GM18519 (cell line): ENCODE measurements at regions not wholly inside any gene's neighbourhood (a gene's known extent, or its start where the extent isn't known, plus 50 kb on each side); places are given as distances from the start of the nearest gene placed in this dataset.
"Not testable (repeated sequence)": the region's sequence is repeated elsewhere in the genome, so short reads cannot be mapped to it uniquely, and the experiment has no call there.

Source experiments
- ATAC-seq: cut with Tn5 transposase; IDR thresholded peaks from one replicate; pipeline ENCODE4 v1.9.1; 2021; ENCODE audit warnings: mild to moderate bottlenecking, moderate library complexity; ENCODE audit not compliant: unreplicated experiment, low FRiP score

DNA sequence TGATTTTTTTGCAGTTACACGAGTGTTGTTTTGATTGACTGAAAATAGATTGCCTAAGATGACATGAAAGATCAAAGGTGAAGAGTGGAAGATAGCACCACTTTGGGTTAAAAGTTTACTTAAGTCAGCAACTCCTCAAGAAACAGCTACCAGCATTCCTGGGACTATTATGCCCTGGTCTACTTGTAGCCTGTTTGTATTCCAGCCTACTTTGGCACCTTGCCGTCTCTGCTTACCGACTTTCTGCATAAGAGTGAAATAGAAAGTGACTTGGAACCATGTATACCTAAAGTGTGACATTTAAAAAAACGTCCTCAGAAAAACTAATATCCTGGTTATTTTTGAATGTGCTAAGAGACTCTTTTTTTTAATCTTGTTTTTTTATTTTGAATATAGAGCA is 631.5 kb upstream of the PTBP2 start:
- no peak for ATAC-seq

DNA sequence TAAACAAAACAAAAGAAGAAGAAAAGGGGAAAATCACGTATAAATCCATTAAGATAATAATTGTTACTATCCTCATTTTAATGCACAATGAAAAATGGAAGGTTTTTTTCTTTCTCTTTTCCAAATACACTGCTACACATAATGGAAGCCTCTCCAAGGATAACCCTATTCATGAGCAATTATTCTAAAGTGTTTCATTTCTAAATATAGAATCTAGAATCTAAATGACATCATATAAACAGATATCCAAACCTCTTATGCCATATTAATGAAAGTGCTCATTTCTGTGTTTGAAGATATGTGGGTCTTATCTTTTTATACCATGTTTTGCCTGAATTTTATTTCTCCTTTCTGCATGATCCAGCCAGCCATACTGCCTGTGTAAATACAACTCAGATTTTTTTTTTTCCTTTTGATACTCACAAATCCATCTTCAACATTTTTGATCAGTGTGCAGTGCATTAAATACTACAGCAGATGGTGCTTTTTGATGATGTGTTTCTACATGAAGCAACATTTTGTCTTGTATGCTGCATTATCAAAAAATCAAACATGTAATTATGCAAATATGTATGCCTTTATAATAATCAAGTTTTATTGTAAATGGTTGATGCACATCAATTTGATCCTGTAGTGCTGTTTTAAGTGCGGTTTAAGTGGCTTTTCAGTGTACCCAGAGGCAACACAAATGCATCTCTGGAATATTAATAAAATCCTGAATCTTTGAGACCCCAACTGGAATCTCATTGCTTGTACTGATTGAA is 625.6 kb upstream of the PTBP2 start:
- ATAC-seq, result no peak

- no peak for ATAC-seq
Observed at GRCh38 chr1:96096613-96097321, 624.8 kb upstream of the PTBP2 start.

- no peak for ATAC-seq
Observed at GRCh38 chr1:96104506-96104905, 617.1 kb upstream of the PTBP2 start.

DNA sequence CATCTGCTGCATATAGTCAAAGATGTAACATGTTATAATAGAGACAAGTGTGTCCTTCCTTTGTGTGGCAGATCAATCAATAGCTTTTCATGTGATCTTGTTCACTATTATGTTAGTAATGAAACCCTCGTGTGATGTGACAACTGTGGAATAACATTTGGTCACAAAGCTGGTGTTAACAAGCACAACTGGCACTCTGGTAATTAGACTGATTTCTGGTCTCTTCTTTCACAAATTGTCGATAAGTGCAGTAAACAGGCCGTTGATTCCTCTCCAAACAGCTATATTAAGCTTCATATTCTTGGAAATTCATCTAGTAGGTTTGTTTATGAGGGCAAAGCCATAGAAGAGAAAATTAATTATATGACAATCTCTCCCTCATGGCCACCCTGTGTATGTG is 616.7 kb upstream of the PTBP2 start:
- no peak for ATAC-seq

- ATAC-seq, result no peak
Observed at GRCh38 chr1:96116731-96117130, 604.9 kb upstream of the PTBP2 start.

GRCh38 chr1:96130432-96130831 is 591.2 kb upstream of the PTBP2 start:
- no peak for ATAC-seq

DNA sequence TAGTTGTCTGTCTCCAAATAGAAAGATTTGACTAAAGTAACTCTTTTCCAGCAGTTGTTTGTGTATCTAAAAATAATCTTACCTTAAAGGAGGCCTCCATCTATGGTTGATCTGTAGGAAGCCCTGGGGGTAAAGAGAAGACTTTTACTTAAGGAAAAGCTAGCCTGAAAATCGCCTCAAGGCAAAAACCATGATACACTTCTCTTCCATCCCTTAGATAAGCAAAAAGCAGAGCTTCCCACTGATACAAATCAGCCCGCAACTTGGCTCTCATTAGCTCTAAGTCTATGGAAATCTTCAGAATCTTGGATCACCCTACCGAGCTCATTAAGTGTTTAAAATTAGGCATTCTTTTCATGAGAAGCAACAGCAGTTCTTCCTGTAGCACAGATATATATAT is 576.9 kb upstream of the PTBP2 start:
- no peak for ATAC-seq

DNA sequence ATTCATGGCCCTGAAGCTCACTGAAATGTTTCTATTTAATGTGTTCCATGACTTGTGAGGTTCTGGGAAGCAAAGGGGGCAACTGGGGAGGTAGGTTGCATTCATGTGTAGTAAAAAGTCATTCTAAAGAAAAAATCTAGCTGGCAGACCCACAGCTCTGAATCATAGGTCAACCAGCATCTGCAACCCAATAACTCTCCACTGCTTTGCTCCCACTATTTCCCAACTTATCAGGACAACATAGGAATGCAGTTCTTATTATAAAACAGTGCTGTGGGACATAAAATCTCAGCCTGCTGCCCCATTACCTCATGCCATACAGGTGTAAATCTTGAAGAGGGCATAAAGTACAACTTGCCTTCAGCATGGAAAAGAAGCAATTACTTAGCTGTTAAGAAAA is 576.1 kb upstream of the PTBP2 start:
- ATAC-seq, result no peak

DNA sequence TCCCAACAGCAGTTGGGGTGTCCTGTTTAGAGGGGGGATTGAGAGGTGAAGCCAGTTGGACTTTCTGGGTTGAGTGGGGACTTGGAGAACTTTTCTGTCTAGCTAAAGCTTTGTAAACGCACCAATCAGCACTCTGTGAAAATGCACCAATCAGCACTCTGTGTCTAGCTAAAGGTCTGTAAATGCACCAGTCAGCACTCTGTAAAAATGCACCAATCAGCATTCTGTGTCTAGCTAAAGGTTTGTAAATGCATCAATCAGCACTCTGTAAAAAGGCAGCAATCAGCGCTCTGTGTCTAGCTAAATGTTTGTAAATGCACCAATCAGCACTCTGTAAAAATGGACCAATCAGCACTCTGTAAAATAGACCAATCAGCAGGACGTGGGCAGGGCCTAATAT is 568.6 kb upstream of the PTBP2 start:
- not testable (repeated sequence) for ATAC-seq

- ATAC-seq, result no peak
Observed at GRCh38 chr1:96157101-96157500, 564.5 kb upstream of the PTBP2 start.

DNA sequence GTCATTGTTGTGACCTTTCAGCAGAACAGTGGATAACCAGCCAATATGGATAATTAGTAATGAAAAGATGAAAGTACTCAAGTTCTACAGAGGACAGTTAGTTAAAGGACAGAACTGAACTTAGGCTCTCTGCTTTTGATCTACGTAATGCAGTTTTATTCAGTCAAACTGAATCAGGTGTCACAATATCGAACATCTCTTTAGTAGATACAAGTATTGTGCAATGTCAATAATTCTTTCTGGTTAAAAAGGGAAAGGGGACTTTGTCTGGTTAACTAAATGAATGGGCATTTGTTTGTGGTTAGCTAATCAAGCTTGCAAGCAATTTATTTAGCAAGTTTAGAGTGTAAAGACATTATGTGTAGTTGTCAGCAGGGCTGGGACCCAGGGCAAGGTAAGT is 562.2 kb upstream of the PTBP2 start:
- no peak for ATAC-seq

GRCh38 chr1:96164053-96164452 is 557.5 kb upstream of the PTBP2 start:
- no peak for ATAC-seq

DNA sequence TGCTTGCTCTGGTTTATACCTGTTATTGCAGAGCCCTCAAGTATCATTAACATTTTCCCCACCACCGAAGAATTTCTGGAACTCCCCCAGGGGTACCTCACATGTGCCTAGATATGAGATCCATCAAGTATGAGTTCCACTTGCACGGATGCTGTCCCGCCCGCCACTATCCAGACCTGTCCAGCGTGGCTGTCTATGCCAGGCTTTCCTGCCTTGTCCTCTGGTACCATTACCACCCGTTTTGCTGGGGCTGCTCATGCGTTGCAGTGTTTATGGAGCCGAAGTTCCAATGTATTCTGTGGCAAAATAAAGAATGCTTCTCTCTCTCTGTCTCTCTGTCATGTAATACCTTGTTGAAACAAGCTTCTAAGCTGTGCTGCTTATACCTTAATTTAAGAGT is 543.5 kb upstream of the PTBP2 start:
- no peak for ATAC-seq

DNA sequence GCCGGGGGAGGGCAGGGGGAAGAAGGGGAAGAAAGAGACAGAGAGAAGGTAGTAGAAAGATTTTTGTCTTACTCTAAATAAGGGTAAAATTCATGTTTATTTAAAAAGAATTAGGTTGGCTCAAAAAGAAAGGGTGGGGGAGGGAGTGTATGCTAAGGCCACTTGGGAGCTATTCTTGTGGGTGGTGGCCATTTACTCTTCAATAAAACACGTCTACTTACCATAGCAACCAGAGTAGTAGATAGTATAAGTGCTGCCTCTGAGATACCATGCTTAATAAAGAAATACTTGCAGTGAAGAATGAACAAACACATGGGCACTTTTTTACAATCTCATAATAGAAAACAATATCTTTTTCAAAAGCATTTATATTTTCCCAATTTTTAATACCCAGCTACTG is 538.1 kb upstream of the PTBP2 start:
- ATAC-seq, result no peak

DNA sequence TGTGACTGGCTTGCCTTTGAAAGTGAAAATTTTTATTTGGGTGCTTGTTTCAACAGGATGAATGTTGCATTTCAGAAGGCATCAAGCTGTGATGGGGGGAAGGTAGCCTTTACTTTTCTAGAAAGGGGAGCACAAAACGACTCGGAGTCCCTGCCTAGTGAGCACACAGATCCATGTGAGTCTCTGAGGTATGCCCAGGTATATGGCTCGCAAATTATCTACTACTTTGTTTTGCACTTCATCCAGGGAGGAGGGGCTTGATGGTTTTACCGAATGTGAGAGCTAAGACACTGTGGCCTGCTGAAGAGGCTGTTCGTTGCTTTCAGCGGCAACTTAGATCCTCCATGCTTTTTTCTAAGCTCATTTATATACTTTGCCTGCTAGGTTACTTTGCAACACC is 537.7 kb upstream of the PTBP2 start:
- ATAC-seq, result no peak

- no peak for ATAC-seq
Observed at GRCh38 chr1:96185181-96185580, 536.4 kb upstream of the PTBP2 start.

- ATAC-seq, result no peak
Observed at GRCh38 chr1:96187020-96187419, 534.6 kb upstream of the PTBP2 start.

DNA sequence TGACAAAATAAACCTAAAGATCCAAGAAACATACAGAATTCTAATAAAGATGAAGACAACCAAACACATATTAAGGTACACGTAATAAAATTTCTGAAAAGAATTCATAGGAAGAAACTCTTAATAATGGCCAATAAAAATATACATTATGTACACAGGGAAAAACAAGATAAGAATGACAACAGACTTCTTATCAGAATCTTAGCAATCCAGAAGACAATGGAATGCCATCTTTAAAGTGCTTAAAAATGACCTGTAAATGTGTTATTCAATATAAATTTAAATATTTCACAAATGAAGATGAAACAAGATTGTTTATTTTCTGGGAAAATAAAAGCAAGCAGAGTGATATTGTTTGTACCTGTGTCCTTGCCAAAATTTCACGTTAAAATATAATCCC is 530.4 kb upstream of the PTBP2 start:
- ATAC-seq, result no peak

- no peak for ATAC-seq
Observed at GRCh38 chr1:96206451-96206850, 515.1 kb upstream of the PTBP2 start.

DNA sequence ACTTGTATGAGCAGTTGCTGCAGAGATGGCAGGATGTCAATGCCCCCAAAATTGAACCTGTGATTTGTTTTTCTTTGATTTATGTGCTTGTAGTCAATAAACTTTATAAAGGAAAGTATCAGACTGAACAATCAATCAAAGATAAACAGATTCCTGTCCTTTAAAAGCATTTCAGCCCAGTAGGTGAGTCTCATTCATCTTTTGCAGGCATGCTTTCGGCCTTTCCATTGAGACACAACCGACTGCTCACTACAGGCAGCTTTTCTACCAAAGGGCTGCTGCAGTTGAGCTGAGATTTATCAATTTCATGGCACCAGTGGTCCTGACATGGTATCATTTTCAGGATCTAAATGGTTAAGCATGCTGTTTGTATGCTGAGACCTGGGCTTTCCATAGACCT is 513.6 kb upstream of the PTBP2 start:
- ATAC-seq, result no peak

- no peak for ATAC-seq
Observed at GRCh38 chr1:96208428-96208827, 513.2 kb upstream of the PTBP2 start.
